GM13976 (cell line): ENCODE measurements at regions not wholly inside any gene's neighbourhood (a gene's known extent, or its start where the extent isn't known, plus 50 kb on each side); places are given as distances from the start of the nearest gene placed in this dataset.

Experiments used
- DNase-seq: peaks from one replicate; pipeline ENCODE4 v3.0.0; 2012; ENCODE audit warnings: low spot score
- CTCF ChIP-seq: IDR thresholded peaks from 2 replicates; pipeline ENCODE4 v1.5.1; 2012; ENCODE audit warnings: borderline replicate concordance, mild to moderate bottlenecking; ENCODE audit not compliant: insufficient read depth; ENCODE audit errors: extremely low read depth, missing control alignments, control extremely low read depth
- in situ Hi-C: fragments of 300-500 bp; cut with MboI; formaldehyde crosslinking; loops from one replicate; pipeline ENCODE4 v1.12.0; 2022; ENCODE audit warnings: low sequenced_read_pairs, mixed read lengths, inconsistent platforms; ENCODE audit not compliant: unreplicated experiment

GRCh38 chr9:92242260-92243136, 51.0 kb downstream of the IARS1 start:
- DNase-seq: no peak
- no peak for TF ChIP-seq CTCF
- in situ Hi-C loops: no loop called here

- in situ Hi-C loops: no loop called here
- no peak for TF ChIP-seq CTCF
- no peak for DNase-seq
Measured at GRCh38 chr9:92236915-92237314, 56.6 kb downstream of the IARS1 start.

- in situ Hi-C loops: no loop called here
- no peak for DNase-seq
- no peak for TF ChIP-seq CTCF
Measured at GRCh38 chr9:92236465-92236864, 57.0 kb downstream of the IARS1 start.

- TF ChIP-seq CTCF: no peak
- DNase-seq: no peak
- in situ Hi-C loops: no loop called here
Measured at GRCh38 chr9:92234514-92234913, 59.0 kb downstream of the IARS1 start.

GRCh38 chr9:92232190-92232589, 61.3 kb downstream of the IARS1 start:
- no peak for TF ChIP-seq CTCF
- no peak for DNase-seq
- in situ Hi-C loops: no loop called here

GRCh38 chr9:92228628-92229027, 64.9 kb downstream of the IARS1 start:
- no peak for TF ChIP-seq CTCF
- in situ Hi-C loops: no loop called here
- no peak for DNase-seq
